H1 (cell line): ENCODE measurements at regions not wholly inside any gene's neighbourhood (a gene's known extent, or its start where the extent isn't known, plus 50 kb on each side); places are given as distances from the start of the nearest gene placed in this dataset.
"Not testable (repeated sequence)": the region's sequence is repeated elsewhere in the genome, so short reads cannot be mapped to it uniquely, and the experiment has no call there.

Experiments used
- CTCF ChIA-PET: fragments of 300-600 bp; sonication (Branson Sonifier 250); formaldehyde crosslinking; loops from one replicate; lab custom pipeline; 2021; ENCODE audit not compliant: partially characterized antibody; lab: Charles Lee
- POLR2A ChIA-PET: fragments of 300-600 bp; sonication (Branson Sonifier 250); formaldehyde crosslinking; loops from one replicate; lab custom pipeline; 2021; ENCODE audit warnings: inconsistent platforms; ENCODE audit not compliant: partially characterized antibody; lab: Charles Lee
- DNase-seq, 2 experiments: peaks; one replicate each; pipeline versions ENCODE4 v3.0.0 to v3.0.0-alpha.2; 2010 to 2022; ENCODE audit warnings: low spot score in 2 of 2, low read depth in 1 of 2, mixed read lengths in 1 of 2
- FAIRE-seq: peaks from 2 replicates; lab custom pipeline; 2011; peaks lifted over from hg19 to GRCh38; lab: Jason Lieb, UNC
- H2AFZ ChIP-seq: 2 replicates; pipeline ENCODE4 v1.8.1; 2012; ENCODE audit warnings: low read length, inconsistent platforms
- H2AK5ac ChIP-seq: 2 replicates; pipeline ENCODE4 v1.6.1; 2013; ENCODE audit warnings: low read depth, low read length
- H2BK120ac ChIP-seq: replicated peaks from 2 replicates; pipeline ENCODE3; 2013; ENCODE audit warnings: low read depth, low read length, inconsistent platforms
- H2BK12ac ChIP-seq: 2 replicates; pipeline ENCODE4 v1.6.1; 2013; ENCODE audit warnings: low read depth, low read length
- H2BK15ac ChIP-seq: 2 replicates; pipeline ENCODE4 v1.6.1; 2013; ENCODE audit warnings: low read length
- H2BK20ac ChIP-seq: 2 replicates; pipeline ENCODE4 v1.6.1; 2013; ENCODE audit warnings: low read length
- H2BK5ac ChIP-seq: 2 replicates; pipeline ENCODE4 v1.6.1; 2013; ENCODE audit warnings: low read depth, low read length
- H3K14ac ChIP-seq: 2 replicates; pipeline ENCODE4 v1.6.1; 2013; ENCODE audit warnings: inconsistent platforms; ENCODE audit not compliant: insufficient read length
- H3K18ac ChIP-seq: 2 replicates; pipeline ENCODE4 v1.6.1; 2013; ENCODE audit warnings: low read length; ENCODE audit errors: extremely low read depth
- H3K23ac ChIP-seq: 2 replicates; pipeline ENCODE4 v1.6.1; 2013; ENCODE audit warnings: inconsistent platforms; ENCODE audit not compliant: insufficient read length
- H3K23me2 ChIP-seq: 2 replicates; pipeline ENCODE4 v1.6.1; 2013; ENCODE audit warnings: low read depth, low read length
- H3K27ac ChIP-seq: 2 replicates; pipeline ENCODE4 v1.6.1; 2011; ENCODE audit warnings: low read depth, low read length, inconsistent platforms
- H3K27me3 ChIP-seq, 4 experiments: replicated peaks in 1 of 4; 1 replicate in 1 of 4; 2 replicates in 3 of 4; pipeline versions ENCODE4 v1.6.1 to v1.8.1; 2011 to 2013; ENCODE audit warnings: low read length in 3 of 4, mild to moderate bottlenecking in 3 of 4, inconsistent platforms in 2 of 4, mixed read lengths in 2 of 4, moderate library complexity in 1 of 4; ENCODE audit not compliant: control insufficient read depth in 3 of 4, insufficient read depth in 3 of 4; ENCODE audit errors: extremely low read depth in 1 of 4
- H3K36me3 ChIP-seq, 4 experiments: 2 replicates each; pipeline versions ENCODE4 v1.6.1 to v1.8.1; 2011 to 2013; ENCODE audit warnings: mild to moderate bottlenecking in 4 of 4, low read length in 3 of 4, moderate library complexity in 2 of 4, control low read depth in 1 of 4, inconsistent platforms in 1 of 4; ENCODE audit not compliant: insufficient read depth in 4 of 4, control insufficient read depth in 2 of 4
- H3K4ac ChIP-seq: replicated peaks from 2 replicates; pipeline ENCODE3; 2013; ENCODE audit warnings: low read length, low read depth, mixed read lengths, inconsistent platforms; ENCODE audit not compliant: insufficient read length
- H3K4me1 ChIP-seq, 4 experiments: replicated peaks in 1 of 4; 1 replicate in 1 of 4; 2 replicates in 3 of 4; pipeline versions ENCODE4 v1.6.1 to v1.8.1; 2011 to 2013; ENCODE audit warnings: low read length in 3 of 4, inconsistent platforms in 2 of 4, mixed read lengths in 1 of 4; ENCODE audit not compliant: insufficient read depth in 4 of 4, control insufficient read depth in 3 of 4
- H3K4me2 ChIP-seq, 2 experiments: 2 replicates each; pipeline versions ENCODE4 v1.6.1 to v1.8.1; 2011 to 2013; ENCODE audit warnings: low read depth in 2 of 2, low read length in 2 of 2, control low read depth in 1 of 2, inconsistent platforms in 1 of 2, mild to moderate bottlenecking in 1 of 2; ENCODE audit not compliant: insufficient read depth in 1 of 2
- H3K4me3 ChIP-seq, 4 experiments: fragments of 200-600, 300-600 bp in 1 of 4; sonication (generic), shearing (Covaris generic), sonication (Bioruptor Twin) in 1 of 4; 2 replicates each; pipeline versions ENCODE4 v1.5.1 to v1.8.1; 2011 to 2016; ENCODE audit warnings: low read length in 4 of 4, low read depth in 3 of 4, control low read depth in 2 of 4, inconsistent platforms in 2 of 4, mild to moderate bottlenecking in 2 of 4, mixed read lengths in 1 of 4, moderate library complexity in 1 of 4; ENCODE audit not compliant: insufficient read depth in 2 of 4; ENCODE audit errors: extremely low read depth in 1 of 4
- H3K56ac ChIP-seq: replicated peaks from 2 replicates; pipeline ENCODE3; 2013; ENCODE audit warnings: low read depth, mild to moderate bottlenecking, mixed read lengths, low read length, inconsistent platforms; ENCODE audit not compliant: insufficient read length
- H3K79me1 ChIP-seq: 2 replicates; pipeline ENCODE4 v1.6.1; 2013; ENCODE audit warnings: low read depth, low read length, control low read depth
- H3K79me2 ChIP-seq, 2 experiments: 2 replicates each; pipeline versions ENCODE4 v1.6.1 to v1.8.1; 2012 to 2013; ENCODE audit warnings: low read length in 2 of 2, mild to moderate bottlenecking in 2 of 2, inconsistent platforms in 1 of 2; ENCODE audit not compliant: insufficient read depth in 2 of 2, control insufficient read depth in 1 of 2
- H3K9ac ChIP-seq, 4 experiments: replicated peaks in 1 of 4; 1 replicate in 1 of 4; 2 replicates in 3 of 4; pipeline versions ENCODE4 v1.6.1 to v1.8.1; 2011 to 2013; ENCODE audit warnings: low read depth in 3 of 4, low read length in 3 of 4, control low read depth in 2 of 4, mild to moderate bottlenecking in 2 of 4, moderate library complexity in 2 of 4, inconsistent platforms in 1 of 4; ENCODE audit errors: extremely low read depth in 1 of 4
- H3K9me3 ChIP-seq, 2 experiments: 2 replicates each; pipeline versions ENCODE4 v1.6.1 to v1.8.1; 2012 to 2013; ENCODE audit warnings: mild to moderate bottlenecking in 2 of 2, moderate library complexity in 2 of 2, control low read depth in 1 of 2, inconsistent platforms in 1 of 2, low read depth in 1 of 2, low read length in 1 of 2, mixed read lengths in 1 of 2; ENCODE audit not compliant: insufficient read depth in 2 of 2
- H4K20me1 ChIP-seq, 2 experiments: replicated peaks in 1 of 2; 2 replicates each; pipeline versions ENCODE3 to v1.8.1; 2011 to 2013; ENCODE audit warnings: inconsistent platforms in 2 of 2, low read length in 2 of 2, mild to moderate bottlenecking in 1 of 2; ENCODE audit not compliant: insufficient read depth in 2 of 2, control insufficient read depth in 1 of 2
- H4K5ac ChIP-seq: 2 replicates; pipeline ENCODE4 v1.6.1; 2013; ENCODE audit warnings: low read length, low read depth, mixed read lengths, inconsistent platforms; ENCODE audit not compliant: insufficient read length
- H4K8ac ChIP-seq: 2 replicates; pipeline ENCODE4 v1.8.0; 2013; ENCODE audit warnings: mild to moderate bottlenecking, moderate library complexity, low read length, inconsistent platforms; ENCODE audit not compliant: insufficient read depth; ENCODE audit errors: extremely low read depth
- H4K91ac ChIP-seq: replicated peaks from 2 replicates; pipeline ENCODE3; 2013; ENCODE audit warnings: low read length, mixed read lengths, inconsistent platforms; ENCODE audit not compliant: insufficient read length
- WGBS, 2 experiments: shearing (Covaris generic) in 1 of 2; methylation state at CpG; one replicate each; pipeline versions ENCODE4 v1.1.6 to v1.1.7; 2013 to 2015; ENCODE audit warnings: low lambda C conversion rate in 2 of 2, mixed read lengths in 2 of 2, inconsistent platforms in 1 of 2, low coverage in 1 of 2, missing lambda C conversion rate in 1 of 2; ENCODE audit not compliant: insufficient replicate concordance in 2 of 2, insufficient coverage in 1 of 2, insufficient read length in 1 of 2; ENCODE audit errors: extremely low coverage in 1 of 2, missing lambda C conversion rate in 1 of 2; 5-methylcytosine and 5-hydroxymethylcytosine counted together

DNA sequence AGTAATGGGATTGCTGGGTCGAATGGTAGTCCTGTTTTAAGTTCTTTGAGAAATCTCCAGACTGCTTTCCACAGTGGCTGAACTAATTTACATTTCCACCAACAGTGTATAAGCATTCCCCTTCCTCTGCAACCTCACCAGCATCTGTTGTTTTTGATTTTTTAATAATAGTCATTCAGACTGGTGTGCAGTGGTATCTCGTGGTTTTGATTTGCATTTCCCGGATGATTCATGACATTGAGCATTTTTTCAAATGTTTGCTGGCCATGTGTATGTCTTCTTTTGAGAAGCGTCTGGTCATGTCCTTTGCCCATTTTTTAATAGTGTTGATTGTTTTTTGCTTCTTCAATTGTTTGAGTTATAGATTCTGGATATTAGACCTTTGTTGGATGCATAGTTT lies 98.0 kb downstream of the MRPL57 start:
- H3K27me3 ChIP-seq, H3K79me2 ChIP-seq, H3K4ac ChIP-seq, H3K23me2 ChIP-seq, H2AFZ ChIP-seq, H3K23ac ChIP-seq, H2BK5ac ChIP-seq, H4K91ac ChIP-seq, H3K4me2 ChIP-seq, POLR2A ChIA-PET, H3K9me3 ChIP-seq, DNase-seq, H3K9ac ChIP-seq, H3K27ac ChIP-seq, H2BK120ac ChIP-seq, H2BK12ac ChIP-seq, H4K20me1 ChIP-seq, H3K4me3 ChIP-seq, H3K56ac ChIP-seq, H4K8ac ChIP-seq, H3K14ac ChIP-seq, H2AK5ac ChIP-seq, H3K36me3 ChIP-seq, FAIRE-seq, H3K4me1 ChIP-seq, H2BK20ac ChIP-seq, H4K5ac ChIP-seq, H2BK15ac ChIP-seq, H3K18ac ChIP-seq, H3K79me1 ChIP-seq: not testable (repeated sequence)
- WGBS, 2 experiments, result 88% methylated on average over 4 of the region's 4 CpGs; no CpG with 5 or more reads in 1 of the 2 experiments
- CTCF ChIA-PET, result interaction anchor here (0.6 kb wide), 1 partner anchor 96 kb away, joined by 3 read pairs; no protein-coding TSS in a partner anchor
